DMS53 (cell line): ENCODE measurements at regions not wholly inside any gene's neighbourhood (a gene's known extent, or its start where the extent isn't known, plus 50 kb on each side); places are given as distances from the start of the nearest gene placed in this dataset.

Experiments
- DNase-seq: peaks from one replicate; lab custom pipeline; 2025; lab: John Stamatoyannopoulos, UW

GRCh38 chr1:199976496-199977144 is 50.9 kb upstream of the NR5A2 start:
- DNase-seq = no peak
